H1 (cell line): ENCODE measurements at regions not wholly inside any gene's neighbourhood (a gene's known extent, or its start where the extent isn't known, plus 50 kb on each side); places are given as distances from the start of the nearest gene placed in this dataset.

ENCODE experiments used
- KDM1A ChIP-seq: fragments of 200-600, 300-600 bp; sonication (generic); IDR thresholded peaks from 2 replicates; pipeline ENCODE4 v1.7.1; 2016; ENCODE audit warnings: mild to moderate bottlenecking, low read length, borderline replicate concordance
- MAFK ChIP-seq: IDR thresholded peaks from 2 replicates; pipeline ENCODE4 v1.6.1; 2012; ENCODE audit warnings: low read depth, mild to moderate bottlenecking, improper control_type of control experiment, low read length
- TCF12 ChIP-seq: IDR thresholded peaks from 2 replicates; pipeline ENCODE4 v1.6.1; 2011; ENCODE audit warnings: low read depth, mild to moderate bottlenecking, low read length

DNA sequence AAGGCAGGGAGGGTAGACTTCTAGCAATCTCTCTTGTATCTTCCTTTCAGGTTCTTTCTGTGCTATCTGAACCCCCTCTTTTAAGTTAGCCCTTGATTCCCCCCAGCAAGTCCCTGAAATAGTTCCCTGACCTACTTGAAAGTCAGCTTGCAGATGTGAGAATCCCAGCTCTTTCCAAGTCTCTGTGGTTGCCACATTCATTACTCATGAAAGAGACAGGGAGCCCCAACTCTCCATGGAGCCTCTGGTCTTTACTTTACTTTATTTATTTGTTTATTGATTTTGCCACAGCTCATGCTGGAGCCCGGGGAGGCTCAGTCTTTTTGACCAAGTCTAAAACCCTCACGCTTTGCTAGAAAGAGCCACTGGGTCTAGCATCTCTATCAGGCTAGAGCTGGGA is 193.6 kb upstream of the FAR2 start (continued):
- TF ChIP-seq TCF12 = no peak
- no peak for TF ChIP-seq MAFK
- TF ChIP-seq KDM1A = no peak
